Mesendoderm (in vitro differentiated cells): ENCODE measurements at regions not wholly inside any gene's neighbourhood (a gene's known extent, or its start where the extent isn't known, plus 50 kb on each side); places are given as distances from the start of the nearest gene placed in this dataset.

Experiments used
- DNase-seq: peaks from one replicate; pipeline ENCODE4 v3.0.0; 2013
- H2AK5ac ChIP-seq: 2 replicates; pipeline ENCODE4 v1.6.1; 2013; ENCODE audit warnings: low read length, inconsistent platforms
- H2BK120ac ChIP-seq: 2 replicates; pipeline ENCODE4 v1.6.1; 2013; ENCODE audit warnings: low read depth, mild to moderate bottlenecking, low read length, moderate library complexity, mixed read lengths
- H2BK15ac ChIP-seq: replicated peaks from 2 replicates; pipeline ENCODE4 v1.6.1; 2013; ENCODE audit warnings: low read depth, mild to moderate bottlenecking, moderate library complexity
- H2BK5ac ChIP-seq: 2 replicates; pipeline ENCODE4 v1.6.1; 2013; ENCODE audit warnings: low read length, inconsistent platforms
- H3K18ac ChIP-seq: 2 replicates; pipeline ENCODE4 v1.6.1; 2013; ENCODE audit warnings: mild to moderate bottlenecking, low read length, mixed read lengths
- H3K23ac ChIP-seq: one replicate; pipeline ENCODE4 v1.6.1; 2013; ENCODE audit warnings: low read length
- H3K27ac ChIP-seq: 2 replicates; pipeline ENCODE4 v1.5.1; 2013; ENCODE audit warnings: low read depth, mild to moderate bottlenecking, inconsistent platforms, low read length, moderate library complexity
- H3K27me3 ChIP-seq: 2 replicates; pipeline ENCODE4 v1.6.1; 2013; ENCODE audit warnings: low read length, control low read depth, mild to moderate bottlenecking, inconsistent platforms; ENCODE audit not compliant: insufficient read depth, poor library complexity
- H3K36me3 ChIP-seq: 2 replicates; pipeline ENCODE4 v1.6.1; 2013; ENCODE audit warnings: low read length, inconsistent platforms; ENCODE audit not compliant: control insufficient read depth, insufficient read depth
- H3K4ac ChIP-seq: one replicate; pipeline ENCODE4 v1.6.1; 2013; ENCODE audit warnings: low read depth, mild to moderate bottlenecking, low read length, moderate library complexity
- H3K4me1 ChIP-seq: 2 replicates; pipeline ENCODE4 v1.6.1; 2013; ENCODE audit warnings: low read depth, low read length, inconsistent platforms; ENCODE audit not compliant: control insufficient read depth
- H3K4me2 ChIP-seq: 2 replicates; pipeline ENCODE4 v1.6.1; 2013; ENCODE audit warnings: low read length
- H3K4me3 ChIP-seq: 2 replicates; pipeline ENCODE4 v1.5.1; 2013; ENCODE audit warnings: mild to moderate bottlenecking, low read length
- H3K56ac ChIP-seq: one replicate; pipeline ENCODE4 v1.6.1; 2013; ENCODE audit warnings: low read length
- H3K79me1 ChIP-seq: 2 replicates; pipeline ENCODE4 v1.6.1; 2013; ENCODE audit warnings: low read length, inconsistent platforms
- H3K79me2 ChIP-seq: 2 replicates; pipeline ENCODE4 v1.6.1; 2013; ENCODE audit warnings: mild to moderate bottlenecking, low read length; ENCODE audit not compliant: control insufficient read depth, insufficient read depth
- H3K9ac ChIP-seq: 2 replicates; pipeline ENCODE4 v1.6.1; 2013; ENCODE audit warnings: low read length, inconsistent platforms
- H4K5ac ChIP-seq: one replicate; pipeline ENCODE4 v1.6.1; 2013; ENCODE audit warnings: low read length
- H4K8ac ChIP-seq: one replicate; pipeline ENCODE4 v1.6.1; 2013; ENCODE audit warnings: low read depth, mild to moderate bottlenecking, control low read depth, low read length, moderate library complexity
- WGBS: extraction: QIAGEN DNeasy Blood & Tissue Kit; methylation state at CpG from one replicate; pipeline ENCODE4 v1.1.7; 2013; ENCODE audit warnings: low lambda C conversion rate, missing lambda C conversion rate; ENCODE audit not compliant: insufficient coverage; ENCODE audit errors: extremely low coverage; 5-methylcytosine and 5-hydroxymethylcytosine counted together

GRCh38 chr15:98384328-98385029 is 263.9 kb upstream of the IGF1R start:
- H3K23ac ChIP-seq = no peak overlapping the region
- no peak overlapping the region for H3K27ac ChIP-seq
- H3K9ac ChIP-seq = no peak overlapping the region
- no peak overlapping the region for H3K4me3 ChIP-seq
- H3K4me2 ChIP-seq = no peak overlapping the region
- no peak overlapping the region for H2AK5ac ChIP-seq
- no peak overlapping the region for H2BK5ac ChIP-seq
- no peak overlapping the region for H3K18ac ChIP-seq
- WGBS = no CpG with 5 or more reads among the region's 9 CpGs
- no peaks in the 10 kb centered on the region for H3K27me3 ChIP-seq
- H3K79me1 ChIP-seq = no peaks in the 10 kb centered on the region
- no peak overlapping the region for H2BK120ac ChIP-seq
- no peak overlapping the region for H3K56ac ChIP-seq
- H4K8ac ChIP-seq = no peak overlapping the region
- H3K36me3 ChIP-seq = no peaks in the 10 kb centered on the region
- H4K5ac ChIP-seq = no peak overlapping the region
- no peaks in the 10 kb centered on the region for H3K79me2 ChIP-seq
- no peaks in the 10 kb centered on the region for H3K4me1 ChIP-seq
- no peak for DNase-seq
- no peak overlapping the region for H3K4ac ChIP-seq
- H2BK15ac ChIP-seq = no peak overlapping the region

- Histone ChIP-seq H3K56ac (no peak overlapping the region), H3K4me2 (no peak overlapping the region), H3K9ac (no peak overlapping the region), H3K4me3 (no peak overlapping the region), H3K4me1 (no peaks in the 10 kb centered on the region), H3K27me3 (no peaks in the 10 kb centered on the region), H2BK120ac (no peak overlapping the region), H3K23ac (no peak overlapping the region), H3K18ac (no peak overlapping the region), H2BK15ac (no peak overlapping the region), H3K27ac (no peak overlapping the region), H2BK5ac (no peak overlapping the region), H2AK5ac (no peak overlapping the region), H3K4ac (no peak overlapping the region), H4K5ac (no peak overlapping the region), H3K79me1 (no peaks in the 10 kb centered on the region), H4K8ac (no peak overlapping the region), H3K36me3 (no peaks in the 10 kb centered on the region), H3K79me2 (no peaks in the 10 kb centered on the region)
- no peak for DNase-seq
- WGBS = no CpG with 5 or more reads among the region's 11 CpGs
Measured at GRCh38 chr15:98385752-98386381, 262.5 kb upstream of the IGF1R start.

DNA sequence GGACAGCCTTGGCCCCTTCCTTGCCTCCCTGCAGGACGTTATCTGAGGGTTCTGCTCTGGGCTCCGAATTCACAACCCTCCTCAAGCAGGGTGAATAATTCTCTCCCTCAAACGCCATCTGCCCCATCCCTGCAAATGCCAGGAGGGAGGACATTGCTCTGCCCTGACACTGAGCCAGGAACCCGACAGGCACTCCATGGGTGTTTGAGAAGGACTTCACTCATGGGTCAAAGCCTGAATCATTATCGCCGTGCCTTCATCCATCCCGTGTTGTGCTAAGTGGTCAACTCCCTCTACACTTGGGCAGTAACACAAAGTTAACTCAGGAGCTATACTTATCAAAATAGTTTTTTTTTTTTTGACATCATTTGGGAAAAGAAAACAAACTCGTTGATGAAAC is 261.8 kb upstream of the IGF1R start:
- Histone ChIP-seq H3K56ac (no peak overlapping the region), H3K36me3 (no peaks in the 10 kb centered on the region), H3K27me3 (no peaks in the 10 kb centered on the region), H3K23ac (no peak overlapping the region), H3K79me1 (no peaks in the 10 kb centered on the region), H3K4me2 (no peak overlapping the region), H3K4me3 (no peak overlapping the region), H3K9ac (no peak overlapping the region), H2BK5ac (no peak overlapping the region), H4K5ac (no peak overlapping the region), H3K4ac (no peak overlapping the region), H3K79me2 (no peaks in the 10 kb centered on the region), H3K18ac (no peak overlapping the region), H2BK15ac (no peak overlapping the region), H2BK120ac (no peak overlapping the region), H4K8ac (no peak overlapping the region), H3K27ac (no peak overlapping the region), H2AK5ac (no peak overlapping the region), H3K4me1 (no peaks in the 10 kb centered on the region)
- WGBS = no CpG with 5 or more reads among the region's 8 CpGs
- DNase-seq = no peak

- Histone ChIP-seq H3K4me1 (no peaks in the 10 kb centered on the region), H3K36me3 (no peaks in the 10 kb centered on the region), H3K18ac (no peak overlapping the region), H3K4me2 (no peak overlapping the region), H3K79me1 (no peaks in the 10 kb centered on the region), H3K27ac (no peak overlapping the region), H3K4me3 (no peak overlapping the region), H2BK120ac (no peak overlapping the region), H4K5ac (no peak overlapping the region), H3K79me2 (no peaks in the 10 kb centered on the region), H3K9ac (no peak overlapping the region), H3K23ac (no peak overlapping the region), H2BK5ac (no peak overlapping the region), H2BK15ac (no peak overlapping the region), H3K27me3 (no peaks in the 10 kb centered on the region), H2AK5ac (no peak overlapping the region), H4K8ac (no peak overlapping the region), H3K56ac (no peak overlapping the region), H3K4ac (no peak overlapping the region)
- no CpG with 5 or more reads among the region's 2 CpGs for WGBS
- no peak for DNase-seq
Measured at GRCh38 chr15:98387866-98388265, 260.5 kb upstream of the IGF1R start.

- no peak overlapping the region for H3K4me3 ChIP-seq
- H3K27me3 ChIP-seq = no peaks in the 10 kb centered on the region
- no peak overlapping the region for H3K27ac ChIP-seq
- H3K79me2 ChIP-seq = no peaks in the 10 kb centered on the region
- no peak overlapping the region for H3K9ac ChIP-seq
- no peak for DNase-seq
- no peaks in the 10 kb centered on the region for H3K4me1 ChIP-seq
- H3K4ac ChIP-seq = no peak overlapping the region
- H3K79me1 ChIP-seq = no peaks in the 10 kb centered on the region
- no peak overlapping the region for H4K5ac ChIP-seq
- H2BK120ac ChIP-seq = no peak overlapping the region
- WGBS = no CpG with 5 or more reads among the region's 7 CpGs
- no peak overlapping the region for H3K18ac ChIP-seq
- no peak overlapping the region for H3K23ac ChIP-seq
- H3K36me3 ChIP-seq = no peaks in the 10 kb centered on the region
- no peak overlapping the region for H3K4me2 ChIP-seq
- H3K56ac ChIP-seq = no peak overlapping the region
- no peak overlapping the region for H2BK15ac ChIP-seq
- H2BK5ac ChIP-seq = no peak overlapping the region
- H2AK5ac ChIP-seq = no peak overlapping the region
- H4K8ac ChIP-seq = no peak overlapping the region
Measured at GRCh38 chr15:98390946-98391530, 257.3 kb upstream of the IGF1R start.
